Gastroesophageal sphincter (tissue), 3 donors: ENCODE measurements at regions not wholly inside any gene's neighbourhood (a gene's known extent, or its start where the extent isn't known, plus 50 kb on each side); places are given as distances from the start of the nearest gene placed in this dataset.

ENCODE experiments used
- EP300 ChIP-seq: sonication (generic); formaldehyde crosslinking; IDR thresholded peaks from one replicate; pipeline ENCODE4 v1.6.1; 2017; ENCODE audit warnings: antibody characterized with exemption, mild to moderate bottlenecking
- POLR2A ChIP-seq, 2 donors: fragments of 450-650 bp; IDR thresholded peaks; one replicate each; pipeline ENCODE4 v1.6.1; 2017; ENCODE audit warnings: antibody characterized with exemption in 2 of 2, mild to moderate bottlenecking in 2 of 2, moderate library complexity in 1 of 2
- POLR2AphosphoS5 ChIP-seq: sonication (generic); formaldehyde crosslinking; IDR thresholded peaks from one replicate; pipeline ENCODE4 v1.6.1; 2017; ENCODE audit warnings: antibody characterized with exemption
- TF ChIP-seq, protein P1 (sequence below), 4 experiments: fragments of 200-600 bp in 2 of 4; fragments of 450-650 bp in 2 of 4; sonication (generic) in 1 of 4; IDR thresholded peaks; one replicate each; pipeline ENCODE4 v1.5.1; 2017 to 2019; ENCODE audit warnings: antibody characterized with exemption in 4 of 4, mild to moderate bottlenecking in 2 of 4, moderate library complexity in 2 of 4

- TF ChIP-seq, protein P1, sequence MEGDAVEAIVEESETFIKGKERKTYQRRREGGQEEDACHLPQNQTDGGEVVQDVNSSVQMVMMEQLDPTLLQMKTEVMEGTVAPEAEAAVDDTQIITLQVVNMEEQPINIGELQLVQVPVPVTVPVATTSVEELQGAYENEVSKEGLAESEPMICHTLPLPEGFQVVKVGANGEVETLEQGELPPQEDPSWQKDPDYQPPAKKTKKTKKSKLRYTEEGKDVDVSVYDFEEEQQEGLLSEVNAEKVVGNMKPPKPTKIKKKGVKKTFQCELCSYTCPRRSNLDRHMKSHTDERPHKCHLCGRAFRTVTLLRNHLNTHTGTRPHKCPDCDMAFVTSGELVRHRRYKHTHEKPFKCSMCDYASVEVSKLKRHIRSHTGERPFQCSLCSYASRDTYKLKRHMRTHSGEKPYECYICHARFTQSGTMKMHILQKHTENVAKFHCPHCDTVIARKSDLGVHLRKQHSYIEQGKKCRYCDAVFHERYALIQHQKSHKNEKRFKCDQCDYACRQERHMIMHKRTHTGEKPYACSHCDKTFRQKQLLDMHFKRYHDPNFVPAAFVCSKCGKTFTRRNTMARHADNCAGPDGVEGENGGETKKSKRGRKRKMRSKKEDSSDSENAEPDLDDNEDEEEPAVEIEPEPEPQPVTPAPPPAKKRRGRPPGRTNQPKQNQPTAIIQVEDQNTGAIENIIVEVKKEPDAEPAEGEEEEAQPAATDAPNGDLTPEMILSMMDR (IDR thresholded peaks at IDR 0.05) = no peak
- TF ChIP-seq POLR2A (IDR thresholded peaks at IDR 0.05) = no peak
- TF ChIP-seq EP300 = no peak
- TF ChIP-seq POLR2AphosphoS5 = no peak
Observed at GRCh38 chr10:23917251-23917840, 291.6 kb upstream of the KIAA1217 start.
